NCI-H2107 treated with DMSO at 0.1 percent for 48 hours (cell line): ENCODE measurements at regions not wholly inside any gene's neighbourhood (a gene's known extent, or its start where the extent isn't known, plus 50 kb on each side); places are given as distances from the start of the nearest gene placed in this dataset.
"Not testable (repeated sequence)": the region's sequence is repeated elsewhere in the genome, so short reads cannot be mapped to it uniquely, and the experiment has no call there.

Experiments
- DNase-seq: peaks from one replicate; lab custom pipeline; 2025; ENCODE audit not compliant: unreplicated experiment; lab: John Stamatoyannopoulos, UW

GRCh38 chr13:87153371-87153770, 517.8 kb upstream of the SLITRK5 start:
- DNase-seq, result no peak

- no peak for DNase-seq
Measured at GRCh38 chr13:87166348-87166747, 504.8 kb upstream of the SLITRK5 start.

- no peak for DNase-seq
Measured at GRCh38 chr13:87168390-87168789, 502.8 kb upstream of the SLITRK5 start.

GRCh38 chr13:87169337-87169736, 501.8 kb upstream of the SLITRK5 start:
- DNase-seq, result no peak

- no peak for DNase-seq
Measured at GRCh38 chr13:87172166-87172835, 498.9 kb upstream of the SLITRK5 start.

- not testable (repeated sequence) for DNase-seq
Measured at GRCh38 chr13:87185138-87185537, 486.0 kb upstream of the SLITRK5 start.

- not testable (repeated sequence) for DNase-seq
Measured at GRCh38 chr13:87186647-87187046, 484.5 kb upstream of the SLITRK5 start.

GRCh38 chr13:87191485-87191884, 479.7 kb upstream of the SLITRK5 start:
- DNase-seq, result not testable (repeated sequence)

GRCh38 chr13:87198371-87198770, 472.8 kb upstream of the SLITRK5 start:
- no peak for DNase-seq

- DNase-seq, result no peak
Measured at GRCh38 chr13:87206708-87207107, 464.5 kb upstream of the SLITRK5 start.

- DNase-seq, result no peak
Measured at GRCh38 chr13:87207280-87208003, 463.7 kb upstream of the SLITRK5 start.

- DNase-seq, result no peak
Measured at GRCh38 chr13:87208636-87209035, 462.5 kb upstream of the SLITRK5 start.

GRCh38 chr13:87234981-87235380, 436.2 kb upstream of the SLITRK5 start:
- no peak for DNase-seq

- no peak for DNase-seq
Measured at GRCh38 chr13:87235621-87236020, 435.6 kb upstream of the SLITRK5 start.

GRCh38 chr13:87244256-87244890, 426.8 kb upstream of the SLITRK5 start:
- DNase-seq, result no peak

GRCh38 chr13:87249847-87250246, 421.3 kb upstream of the SLITRK5 start:
- DNase-seq, result not testable (repeated sequence)

GRCh38 chr13:87255394-87255793, 415.8 kb upstream of the SLITRK5 start:
- DNase-seq, result no peak

- no peak for DNase-seq
Measured at GRCh38 chr13:87259479-87260083, 411.6 kb upstream of the SLITRK5 start.

- no peak for DNase-seq
Measured at GRCh38 chr13:87274209-87274819, 396.9 kb upstream of the SLITRK5 start.

GRCh38 chr13:87280139-87280538, 391.0 kb upstream of the SLITRK5 start:
- no peak for DNase-seq

GRCh38 chr13:87287721-87288120, 383.4 kb upstream of the SLITRK5 start:
- no peak for DNase-seq
